GM23248 (cell line): ENCODE measurements at regions not wholly inside any gene's neighbourhood (a gene's known extent, or its start where the extent isn't known, plus 50 kb on each side); places are given as distances from the start of the nearest gene placed in this dataset.

Experiments
- EZH2 ChIP-seq: fragments of 200-600 bp; sonication (generic); IDR thresholded peaks from 2 replicates; pipeline ENCODE4 v1.6.1; 2018; ENCODE audit warnings: antibody characterized with exemption, mild to moderate bottlenecking; ENCODE audit not compliant: insufficient read depth, poor library complexity, severe bottlenecking
- EZH2phosphoT487 ChIP-seq: fragments of 200-600 bp; sonication (generic); IDR thresholded peaks from 2 replicates; pipeline ENCODE4 v1.6.1; 2018; ENCODE audit warnings: antibody characterized with exemption, moderate library complexity, mild to moderate bottlenecking, low read depth; ENCODE audit not compliant: insufficient read depth

- TF ChIP-seq EZH2phosphoT487 (no peak), EZH2 (no peak)
Observed at GRCh38 chr1:116826818-116827606, 72.8 kb downstream of the CD2 start.
